PC-3 (cell line): ENCODE measurements at regions not wholly inside any gene's neighbourhood (a gene's known extent, or its start where the extent isn't known, plus 50 kb on each side); places are given as distances from the start of the nearest gene placed in this dataset.

Experiments
- ATAC-seq: fragments of 200-7000 bp; cut with Tn5 transposase; 2 replicates; pipeline ENCODE4 v1.9.1; 2020; ENCODE audit warnings: mild to moderate bottlenecking, moderate library complexity
- BruUV-seq: library from RNA; stranded (reverse); fragments of 400-500 nt; replicated peaks from 2 replicates; lab custom pipeline; 2021; lab: Mats Ljungman, UMichigan
- CTCF ChIA-PET: fragments of 300-600 bp; sonication (Branson Sonifier 250); formaldehyde crosslinking; loops from one replicate; lab custom pipeline; 2022; ENCODE audit warnings: antibody characterized with exemption; lab: Charles Lee
- POLR2A ChIA-PET: fragments of 300-600 bp; sonication (Branson Sonifier 250); formaldehyde crosslinking; loops from one replicate; lab custom pipeline; 2022; ENCODE audit warnings: antibody characterized with exemption; ENCODE audit not compliant: unreplicated experiment; lab: Charles Lee
- DNase-seq: peaks from one replicate; pipeline ENCODE4 v3.0.0-alpha.2; 2015
- H2AFZ ChIP-seq: fragments of 300-600 bp; sonication (generic); 2 replicates; pipeline ENCODE4 v1.6.0; 2016; ENCODE audit warnings: antibody characterized with exemption, low read length
- H3F3A ChIP-seq: fragments of 300-600 bp; sonication (generic); one replicate; pipeline ENCODE4 v1.6.0; 2017; ENCODE audit warnings: antibody characterized with exemption, low read length, control low read depth, mild to moderate bottlenecking; ENCODE audit not compliant: unreplicated experiment
- H3K27ac ChIP-seq: fragments of 300-600 bp; sonication (generic); 2 replicates; pipeline ENCODE4 v1.5.1; 2016; ENCODE audit warnings: mild to moderate bottlenecking, low read length
- H3K27me3 ChIP-seq: fragments of 300-600 bp; sonication (generic); 2 replicates; pipeline ENCODE4 v1.6.1; 2016; ENCODE audit warnings: low read length, mixed read lengths
- H3K36me3 ChIP-seq: fragments of 300-600 bp; sonication (generic); 2 replicates; pipeline ENCODE4 v1.6.1; 2016; ENCODE audit warnings: low read depth, mixed run types, low read length, mixed read lengths
- H3K4me1 ChIP-seq: fragments of 300-600 bp; sonication (generic); 2 replicates; pipeline ENCODE4 v1.5.1; 2016; ENCODE audit warnings: low read length; ENCODE audit not compliant: insufficient read depth
- H3K4me2 ChIP-seq: fragments of 300-600 bp; sonication (generic); 2 replicates; pipeline ENCODE4 v1.6.0; 2016; ENCODE audit warnings: low read length
- H3K4me3 ChIP-seq: fragments of 300-600 bp; sonication (generic); 2 replicates; pipeline ENCODE4 v1.5.1; 2016; ENCODE audit warnings: mild to moderate bottlenecking, low read length, mixed read lengths
- H3K79me2 ChIP-seq: fragments of 300-600 bp; sonication (generic); 2 replicates; pipeline ENCODE4 v1.6.1; 2017; ENCODE audit warnings: low read length, mixed read lengths
- H3K9ac ChIP-seq: fragments of 300-600 bp; sonication (generic); 2 replicates; pipeline ENCODE4 v1.6.0; 2016; ENCODE audit warnings: mild to moderate bottlenecking, low read length
- H3K9me2 ChIP-seq: fragments of 300-600 bp; sonication (generic); replicated peaks from 2 replicates; pipeline ENCODE4 v1.6.1; 2016; ENCODE audit warnings: mixed run types, low read length, mixed read lengths
- H3K9me3 ChIP-seq: fragments of 300-600 bp; sonication (generic); 2 replicates; pipeline ENCODE4 v1.6.1; 2016; ENCODE audit warnings: low read length, mixed read lengths
- H4K20me1 ChIP-seq: fragments of 300-600 bp; sonication (generic); 2 replicates; pipeline ENCODE4 v1.6.1; 2016; ENCODE audit warnings: low read length, mixed read lengths
- EZH2 ChIP-seq: fragments of 300-600 bp; sonication (generic); IDR thresholded peaks from one replicate; pipeline ENCODE4 v1.6.1; 2017; ENCODE audit warnings: antibody characterized with exemption, mild to moderate bottlenecking, low read length; ENCODE audit not compliant: unreplicated experiment
- EZH2phosphoT487 ChIP-seq: fragments of 300-600 bp; sonication (generic); IDR thresholded peaks from 2 replicates; pipeline ENCODE4 v1.6.1; 2018; ENCODE audit warnings: mild to moderate bottlenecking, antibody characterized with exemption, low read length, borderline replicate concordance
- intact Hi-C: fragments of 100-400 bp; cut with micrococcal nuclease; formaldehyde crosslinking; loops from 2 replicates; pipeline ENCODE4 v1.9.0; 2023
- TF ChIP-seq, protein P1 (sequence below): fragments of 300-600 bp; sonication (generic); conservative IDR thresholded peaks from 2 replicates; pipeline ENCODE4 v1.5.1; 2017; ENCODE audit warnings: antibody characterized with exemption, low read depth, mild to moderate bottlenecking, low read length

DNA sequence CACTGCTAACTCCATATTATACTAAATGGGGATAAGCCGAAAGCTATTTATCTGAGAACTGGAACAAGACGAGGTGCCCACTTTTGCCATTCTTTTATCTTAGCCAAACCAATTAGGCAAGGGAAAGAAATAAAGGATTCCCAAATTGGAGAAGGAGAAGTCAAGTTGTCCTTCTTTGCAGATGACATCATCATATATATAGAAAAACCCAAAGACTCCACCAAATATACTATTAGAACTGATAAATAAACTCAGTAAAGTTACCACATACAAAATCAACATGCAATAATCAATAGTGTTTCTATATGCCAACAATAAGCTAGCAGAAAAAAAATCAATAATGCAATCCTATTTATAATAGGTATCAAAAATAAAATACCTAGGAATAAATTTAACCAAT, 570.3 kb upstream of the EPHA7 start:
- no peak for ATAC-seq
- H3K27me3 ChIP-seq, result no peaks in the 10 kb centered on the region
- POLR2A ChIA-PET, result no interaction called here

DNA sequence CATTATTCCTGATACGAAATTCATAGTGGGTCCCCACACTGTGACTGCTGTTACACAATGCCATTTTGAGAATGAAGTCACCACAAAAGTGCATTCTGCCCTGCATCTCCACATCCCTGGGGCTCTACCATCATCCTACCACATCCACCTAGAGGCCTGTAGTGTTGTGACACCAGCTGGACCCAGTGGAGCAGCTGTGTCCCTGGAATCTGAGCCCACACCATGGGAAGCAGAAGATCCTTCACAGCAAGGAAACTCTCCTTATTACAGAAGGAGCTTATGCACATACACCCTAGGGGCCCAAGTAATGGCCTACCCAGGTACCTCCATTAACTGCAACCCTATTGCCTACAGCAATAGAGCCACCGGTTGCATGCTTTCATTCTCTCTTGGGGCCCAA, 566.6 kb upstream of the EPHA7 start:
- Histone ChIP-seq H3K9ac (no peak overlapping the region), H3K79me2 (no peaks in the 10 kb centered on the region), H3K27ac (no peak overlapping the region), H3K4me2 (no peak overlapping the region), H3K27me3 (no peaks in the 10 kb centered on the region), H3K9me2 (no peaks in the 10 kb centered on the region), H3K9me3 (no peaks in the 10 kb centered on the region), H3K36me3 (no peaks in the 10 kb centered on the region), H4K20me1 (no peaks in the 10 kb centered on the region), H3F3A (no peaks in the 10 kb centered on the region), H3K4me3 (no peak overlapping the region), H3K4me1 (no peaks in the 10 kb centered on the region), H2AFZ (no peak overlapping the region)
- DNase-seq (no peak), ATAC-seq (no peak)
- TF ChIP-seq EZH2, result no peak
- TF ChIP-seq, protein P1, sequence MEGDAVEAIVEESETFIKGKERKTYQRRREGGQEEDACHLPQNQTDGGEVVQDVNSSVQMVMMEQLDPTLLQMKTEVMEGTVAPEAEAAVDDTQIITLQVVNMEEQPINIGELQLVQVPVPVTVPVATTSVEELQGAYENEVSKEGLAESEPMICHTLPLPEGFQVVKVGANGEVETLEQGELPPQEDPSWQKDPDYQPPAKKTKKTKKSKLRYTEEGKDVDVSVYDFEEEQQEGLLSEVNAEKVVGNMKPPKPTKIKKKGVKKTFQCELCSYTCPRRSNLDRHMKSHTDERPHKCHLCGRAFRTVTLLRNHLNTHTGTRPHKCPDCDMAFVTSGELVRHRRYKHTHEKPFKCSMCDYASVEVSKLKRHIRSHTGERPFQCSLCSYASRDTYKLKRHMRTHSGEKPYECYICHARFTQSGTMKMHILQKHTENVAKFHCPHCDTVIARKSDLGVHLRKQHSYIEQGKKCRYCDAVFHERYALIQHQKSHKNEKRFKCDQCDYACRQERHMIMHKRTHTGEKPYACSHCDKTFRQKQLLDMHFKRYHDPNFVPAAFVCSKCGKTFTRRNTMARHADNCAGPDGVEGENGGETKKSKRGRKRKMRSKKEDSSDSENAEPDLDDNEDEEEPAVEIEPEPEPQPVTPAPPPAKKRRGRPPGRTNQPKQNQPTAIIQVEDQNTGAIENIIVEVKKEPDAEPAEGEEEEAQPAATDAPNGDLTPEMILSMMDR, result no peak
- TF ChIP-seq EZH2phosphoT487, result no peak
- BruUV-seq, result no TSS peak
- CTCF ChIA-PET, result no interaction called here
- intact Hi-C loops, result no loop called here
- POLR2A ChIA-PET, result no interaction called here

More for the DNA sequence above, 570.3 kb upstream of the EPHA7 start:
- no peak overlapping the region for H3K9ac ChIP-seq
- no peaks in the 10 kb centered on the region for H3K4me1 ChIP-seq
- BruUV-seq, result no TSS peak
- no peak for TF ChIP-seq EZH2phosphoT487
- TF ChIP-seq, protein P1, result no peak
- TF ChIP-seq EZH2, result no peak
- no peak overlapping the region for H3K4me3 ChIP-seq
- H3F3A ChIP-seq, result no peaks in the 10 kb centered on the region
- H3K4me2 ChIP-seq, result no peak overlapping the region
- H3K36me3 ChIP-seq, result no peaks in the 10 kb centered on the region
- H3K9me3 ChIP-seq, result no peaks in the 10 kb centered on the region
- H4K20me1 ChIP-seq, result no peaks in the 10 kb centered on the region
- H2AFZ ChIP-seq, result no peak overlapping the region
- H3K27ac ChIP-seq, result no peak overlapping the region
- intact Hi-C loops, result no loop called here
- no peak for DNase-seq
- CTCF ChIA-PET, result no interaction called here
- H3K9me2 ChIP-seq, result no peaks in the 10 kb centered on the region
- no peaks in the 10 kb centered on the region for H3K79me2 ChIP-seq

DNA sequence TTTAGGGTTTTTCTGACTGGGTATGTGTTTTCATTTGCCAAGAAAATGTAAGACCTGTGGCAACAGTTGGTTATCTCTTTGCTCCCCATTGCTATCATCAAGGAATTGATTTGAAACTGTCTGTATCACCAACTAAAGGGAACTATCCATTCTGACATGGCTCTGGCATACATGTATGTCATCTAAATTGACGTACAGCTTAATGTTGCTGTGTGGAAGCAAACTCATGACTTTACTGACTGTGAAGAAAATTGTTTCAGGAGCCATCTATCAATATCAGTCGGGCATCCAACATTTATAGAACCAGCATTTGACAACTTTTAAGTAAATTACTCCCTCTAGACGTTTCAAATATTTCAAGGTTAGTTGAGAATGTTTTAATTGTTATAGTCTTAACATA, 555.8 kb upstream of the EPHA7 start:
- POLR2A ChIA-PET, result no interaction called here

More for the DNA sequence above, 555.8 kb upstream of the EPHA7 start:
- no peak for ATAC-seq
- H2AFZ ChIP-seq, result no peak overlapping the region
- H3K27me3 ChIP-seq, result no peaks in the 10 kb centered on the region
- no peak overlapping the region for H3K4me3 ChIP-seq
- H3K79me2 ChIP-seq, result no peaks in the 10 kb centered on the region
- intact Hi-C loops, result no loop called here
- H3K36me3 ChIP-seq, result no peaks in the 10 kb centered on the region
- no peak for DNase-seq
- H3F3A ChIP-seq, result no peaks in the 10 kb centered on the region
- no peak overlapping the region for H3K4me2 ChIP-seq
- no peak overlapping the region for H3K9ac ChIP-seq
- no TSS peak for BruUV-seq
- no peaks in the 10 kb centered on the region for H3K9me2 ChIP-seq
- H3K4me1 ChIP-seq, result no peaks in the 10 kb centered on the region
- no peaks in the 10 kb centered on the region for H3K9me3 ChIP-seq
- H3K27ac ChIP-seq, result no peak overlapping the region
- CTCF ChIA-PET, result no interaction called here
- H4K20me1 ChIP-seq, result no peaks in the 10 kb centered on the region
- TF ChIP-seq EZH2 (no peak), EZH2phosphoT487 (no peak)
- TF ChIP-seq, protein P1, result no peak
